Tibial nerve (tissue), 4 donors: ENCODE measurements at regions not wholly inside any gene's neighbourhood (a gene's known extent, or its start where the extent isn't known, plus 50 kb on each side); places are given as distances from the start of the nearest gene placed in this dataset.

Experiments
- CTCF ChIP-seq, 5 experiments: fragments of 200-600 bp in 3 of 5; fragments of 450-650 bp in 2 of 5; sonication (generic) in 3 of 5; IDR thresholded peaks; one replicate each; pipeline ENCODE4 v1.5.1; 2016 to 2019; ENCODE audit warnings: antibody characterized with exemption in 5 of 5, mild to moderate bottlenecking in 3 of 5, moderate library complexity in 2 of 5
- EP300 ChIP-seq, 2 donors: sonication (generic); formaldehyde crosslinking; IDR thresholded peaks; one replicate each; pipeline ENCODE4 v1.6.1; 2017; ENCODE audit warnings: antibody characterized with exemption in 2 of 2, mild to moderate bottlenecking in 1 of 2
- POLR2A ChIP-seq, 2 donors: fragments of 450-650 bp; IDR thresholded peaks; one replicate each; pipeline ENCODE4 v1.6.1; 2017; ENCODE audit warnings: antibody characterized with exemption in 2 of 2, mild to moderate bottlenecking in 2 of 2, moderate library complexity in 2 of 2

GRCh38 chr5:124245276-124245675, 501.2 kb downstream of the ZNF608 start:
- TF ChIP-seq CTCF (IDR thresholded peaks at IDR 0.05) = no peak
- no peak for TF ChIP-seq POLR2A (IDR thresholded peaks at IDR 0.05)
- TF ChIP-seq EP300 (IDR thresholded peaks at IDR 0.05) = no peak
